ENCODE measurements at regions not wholly inside any gene's neighbourhood (a gene's known extent, or its start where the extent isn't known, plus 50 kb on each side); places are given as distances from the start of the nearest gene placed in this dataset.

DNA sequence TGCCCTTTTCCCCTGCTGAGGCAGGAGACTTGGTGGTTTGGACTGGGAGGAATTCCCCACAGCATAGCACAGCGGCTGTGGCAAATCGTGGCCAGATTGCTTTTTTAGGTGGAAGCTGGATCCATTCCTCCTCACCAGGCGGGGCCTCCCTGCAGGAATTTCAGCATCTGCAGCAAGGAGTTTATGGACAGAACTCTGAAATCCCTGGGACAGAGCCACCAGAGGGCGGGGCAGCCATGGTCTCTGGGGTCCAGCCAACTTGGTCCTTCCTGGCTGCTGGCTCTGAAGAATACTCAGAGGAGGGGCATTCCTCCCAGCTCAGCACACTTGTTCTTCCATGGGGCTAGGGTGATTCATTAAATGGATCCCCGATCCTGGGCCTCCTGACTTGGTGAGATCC lies 794.3 kb downstream of the SH3BGRL start:
- H3K27me3 ChIP-seq (ENCODE audit: control insufficient read depth, insufficient read depth, low read length) = no peaks in the 10 kb centered on the region
- no peaks in the 10 kb centered on the region for H3K36me3 ChIP-seq (ENCODE audit: control insufficient read depth in 2 of 3, insufficient read depth in 3 of 3, low read length in 3 of 3)
- no peak overlapping the region for H3K4me3 ChIP-seq (ENCODE audit: low read length in 3 of 3)
- no peaks in the 10 kb centered on the region for H3K4me1 ChIP-seq (ENCODE audit: control insufficient read depth in 2 of 3, insufficient read depth in 2 of 3, low read depth in 1 of 3, low read length in 3 of 3)
- no peak overlapping the region for H3K9ac ChIP-seq (ENCODE audit: low read length in 3 of 3)
- intact Hi-C loops (cut with DNase I) = no loop called here
- DNase-seq (peak in 1 of 5 donors; percentile 45), FAIRE-seq (no peak)
- TF ChIP-seq, protein P1, sequence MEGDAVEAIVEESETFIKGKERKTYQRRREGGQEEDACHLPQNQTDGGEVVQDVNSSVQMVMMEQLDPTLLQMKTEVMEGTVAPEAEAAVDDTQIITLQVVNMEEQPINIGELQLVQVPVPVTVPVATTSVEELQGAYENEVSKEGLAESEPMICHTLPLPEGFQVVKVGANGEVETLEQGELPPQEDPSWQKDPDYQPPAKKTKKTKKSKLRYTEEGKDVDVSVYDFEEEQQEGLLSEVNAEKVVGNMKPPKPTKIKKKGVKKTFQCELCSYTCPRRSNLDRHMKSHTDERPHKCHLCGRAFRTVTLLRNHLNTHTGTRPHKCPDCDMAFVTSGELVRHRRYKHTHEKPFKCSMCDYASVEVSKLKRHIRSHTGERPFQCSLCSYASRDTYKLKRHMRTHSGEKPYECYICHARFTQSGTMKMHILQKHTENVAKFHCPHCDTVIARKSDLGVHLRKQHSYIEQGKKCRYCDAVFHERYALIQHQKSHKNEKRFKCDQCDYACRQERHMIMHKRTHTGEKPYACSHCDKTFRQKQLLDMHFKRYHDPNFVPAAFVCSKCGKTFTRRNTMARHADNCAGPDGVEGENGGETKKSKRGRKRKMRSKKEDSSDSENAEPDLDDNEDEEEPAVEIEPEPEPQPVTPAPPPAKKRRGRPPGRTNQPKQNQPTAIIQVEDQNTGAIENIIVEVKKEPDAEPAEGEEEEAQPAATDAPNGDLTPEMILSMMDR (IDR thresholded peaks at IDR 0.05; ENCODE audit: borderline replicate concordance, extremely low read depth, insufficient read depth) = no peak
- H3K9me3 ChIP-seq (ENCODE audit: control insufficient read depth in 2 of 3, insufficient read depth in 1 of 3, low read length in 3 of 3) = no peaks in the 10 kb centered on the region
- no peak overlapping the region for H3K27ac ChIP-seq (ENCODE audit: low read depth in 2 of 2, low read length in 2 of 2)

DNA sequence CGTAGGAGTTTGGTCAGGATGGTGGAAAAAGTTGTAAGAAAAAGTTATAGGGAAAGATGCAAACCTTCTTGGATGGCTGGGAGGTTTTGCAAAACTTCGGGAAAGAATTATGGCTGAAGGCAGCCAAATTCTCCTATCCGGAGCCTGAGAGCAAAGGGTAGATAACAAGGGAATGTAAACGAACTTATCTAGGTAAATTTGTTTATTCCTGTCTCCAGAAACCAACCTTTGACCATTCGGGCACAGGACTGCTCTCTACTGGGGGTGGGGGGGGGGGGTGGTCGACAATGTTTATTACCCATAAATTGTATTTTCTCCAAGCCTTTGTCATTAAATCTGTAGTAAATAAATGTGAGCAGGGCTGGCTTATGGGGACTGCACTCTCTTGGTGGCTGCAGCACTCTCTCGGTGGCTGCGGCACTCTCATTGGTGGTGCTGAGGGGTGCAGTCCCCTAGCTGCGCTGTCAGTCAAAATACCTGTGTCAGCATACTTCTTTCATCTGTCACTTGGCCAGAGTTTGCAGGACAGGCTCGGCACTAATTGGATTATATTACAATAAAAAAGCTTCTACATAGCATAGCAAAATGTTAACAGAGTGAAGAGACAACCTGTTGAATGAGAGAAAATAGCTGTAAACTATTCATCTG lies 827.8 kb downstream of the SH3BGRL start:
- DNase-seq (no peak), FAIRE-seq (no peak)
- no peak overlapping the region for H3K27ac ChIP-seq (ENCODE audit: low read depth in 2 of 2, low read length in 2 of 2)
- H3K9ac ChIP-seq (ENCODE audit: low read length in 3 of 3) = no peak overlapping the region
- H3K36me3 ChIP-seq (ENCODE audit: control insufficient read depth in 2 of 3, insufficient read depth in 3 of 3, low read length in 3 of 3) = no peaks in the 10 kb centered on the region
- no peaks in the 10 kb centered on the region for H3K4me1 ChIP-seq (ENCODE audit: control insufficient read depth in 2 of 3, insufficient read depth in 2 of 3, low read depth in 1 of 3, low read length in 3 of 3)
- no peaks in the 10 kb centered on the region for H3K9me3 ChIP-seq (ENCODE audit: control insufficient read depth in 2 of 3, insufficient read depth in 1 of 3, low read length in 3 of 3)
- no peaks in the 10 kb centered on the region for H3K27me3 ChIP-seq (ENCODE audit: control insufficient read depth, insufficient read depth, low read length)
- intact Hi-C loops (cut with DNase I) = no loop called here
- TF ChIP-seq, protein P1 (IDR thresholded peaks at IDR 0.05; ENCODE audit: borderline replicate concordance, extremely low read depth, insufficient read depth) = no peak
- H3K4me3 ChIP-seq (ENCODE audit: low read length in 3 of 3) = no peak overlapping the region

GRCh38 chrX:82031250-82031649 lies 829.3 kb downstream of the SH3BGRL start:
- Histone ChIP-seq H3K27ac (ENCODE audit: low read depth in 2 of 2, low read length in 2 of 2) (no peak overlapping the region), H3K4me3 (ENCODE audit: low read length in 3 of 3) (no peak overlapping the region), H3K9ac (ENCODE audit: low read length in 3 of 3) (no peak overlapping the region), H3K36me3 (ENCODE audit: control insufficient read depth in 2 of 3, insufficient read depth in 3 of 3, low read length in 3 of 3) (no peaks in the 10 kb centered on the region), H3K4me1 (ENCODE audit: control insufficient read depth in 2 of 3, insufficient read depth in 2 of 3, low read depth in 1 of 3, low read length in 3 of 3) (no peaks in the 10 kb centered on the region), H3K27me3 (ENCODE audit: control insufficient read depth, insufficient read depth, low read length) (no peaks in the 10 kb centered on the region), H3K9me3 (ENCODE audit: control insufficient read depth in 2 of 3, insufficient read depth in 1 of 3, low read length in 3 of 3) (no peaks in the 10 kb centered on the region)
- FAIRE-seq (no peak), DNase-seq (no peak)
- TF ChIP-seq, protein P1 (IDR thresholded peaks at IDR 0.05; ENCODE audit: borderline replicate concordance, extremely low read depth, insufficient read depth) = no peak
- intact Hi-C loops (cut with DNase I) = no loop called here

GRCh38 chrX:82038793-82039192 lies 836.9 kb downstream of the SH3BGRL start:
- FAIRE-seq = no peak

More at GRCh38 chrX:82038793-82039192, 836.9 kb downstream of the SH3BGRL start:
- no peaks in the 10 kb centered on the region for H3K9me3 ChIP-seq (ENCODE audit: control insufficient read depth in 2 of 3, insufficient read depth in 1 of 3, low read length in 3 of 3)
- H3K27ac ChIP-seq (ENCODE audit: low read depth in 2 of 2, low read length in 2 of 2) = no peak overlapping the region
- no peak overlapping the region for H3K9ac ChIP-seq (ENCODE audit: low read length in 3 of 3)
- TF ChIP-seq, protein P1 (IDR thresholded peaks at IDR 0.05; ENCODE audit: borderline replicate concordance, extremely low read depth, insufficient read depth) = no peak
- no peaks in the 10 kb centered on the region for H3K4me1 ChIP-seq (ENCODE audit: control insufficient read depth in 2 of 3, insufficient read depth in 2 of 3, low read depth in 1 of 3, low read length in 3 of 3)
- intact Hi-C loops (cut with DNase I) = no loop called here
- no peaks in the 10 kb centered on the region for H3K27me3 ChIP-seq (ENCODE audit: control insufficient read depth, insufficient read depth, low read length)
- H3K4me3 ChIP-seq (ENCODE audit: low read length in 3 of 3) = no peak overlapping the region
- H3K36me3 ChIP-seq (ENCODE audit: control insufficient read depth in 2 of 3, insufficient read depth in 3 of 3, low read length in 3 of 3) = no peaks in the 10 kb centered on the region
- DNase-seq = no peak

Measured in kidney (tissue), 13 donors.